Spleen (tissue), 7 donors: ENCODE measurements at regions not wholly inside any gene's neighbourhood (a gene's known extent, or its start where the extent isn't known, plus 50 kb on each side); places are given as distances from the start of the nearest gene placed in this dataset.

Experiments
- CTCF ChIP-seq, 11 experiments: fragments of 200-600 bp in 7 of 11; fragments of 450-650 bp in 4 of 11; sonication (generic) in 4 of 11; IDR thresholded peaks in 8 of 11; conservative IDR thresholded peaks in 3 of 11; 1 replicate in 7 of 11; 2 replicates in 4 of 11; pipeline versions ENCODE4 v1.4.0 to v1.8.0; 2016 to 2021; ENCODE audit warnings: antibody characterized with exemption in 11 of 11, inconsistent platforms in 4 of 11, mild to moderate bottlenecking in 1 of 11
- POLR2A ChIP-seq, 3 donors: fragments of 450-650 bp; IDR thresholded peaks; one replicate each; pipeline ENCODE4 v1.5.1; 2017; ENCODE audit warnings: antibody characterized with exemption in 3 of 3, mild to moderate bottlenecking in 1 of 3
- POLR2AphosphoS5 ChIP-seq, 3 donors: sonication (generic); formaldehyde crosslinking; IDR thresholded peaks; one replicate each; pipeline ENCODE4 v1.5.1; 2017; ENCODE audit warnings: antibody characterized with exemption in 3 of 3
- donor health status: DM: no; HTN: no; CAD: no; lungs with moderate emphysema.
- donor health status: DM: no; HTN: no; CAD: no.
- donor health status: DM: no; HTN: no; CAD: no.

- TF ChIP-seq CTCF (IDR thresholded peaks at IDR 0.05 in 8 of 11, conservative IDR thresholded peaks at IDR 0.05 in 3 of 11) = no peak
- TF ChIP-seq POLR2AphosphoS5 (IDR thresholded peaks at IDR 0.05) = no peak
- TF ChIP-seq POLR2A (IDR thresholded peaks at IDR 0.05) = no peak
Measured at GRCh38 chr3:87634426-87634825, 358.0 kb upstream of the POU1F1 start.
